ENCODE measurements at regions not wholly inside any gene's neighbourhood (a gene's known extent, or its start where the extent isn't known, plus 50 kb on each side); places are given as distances from the start of the nearest gene placed in this dataset.

DNA sequence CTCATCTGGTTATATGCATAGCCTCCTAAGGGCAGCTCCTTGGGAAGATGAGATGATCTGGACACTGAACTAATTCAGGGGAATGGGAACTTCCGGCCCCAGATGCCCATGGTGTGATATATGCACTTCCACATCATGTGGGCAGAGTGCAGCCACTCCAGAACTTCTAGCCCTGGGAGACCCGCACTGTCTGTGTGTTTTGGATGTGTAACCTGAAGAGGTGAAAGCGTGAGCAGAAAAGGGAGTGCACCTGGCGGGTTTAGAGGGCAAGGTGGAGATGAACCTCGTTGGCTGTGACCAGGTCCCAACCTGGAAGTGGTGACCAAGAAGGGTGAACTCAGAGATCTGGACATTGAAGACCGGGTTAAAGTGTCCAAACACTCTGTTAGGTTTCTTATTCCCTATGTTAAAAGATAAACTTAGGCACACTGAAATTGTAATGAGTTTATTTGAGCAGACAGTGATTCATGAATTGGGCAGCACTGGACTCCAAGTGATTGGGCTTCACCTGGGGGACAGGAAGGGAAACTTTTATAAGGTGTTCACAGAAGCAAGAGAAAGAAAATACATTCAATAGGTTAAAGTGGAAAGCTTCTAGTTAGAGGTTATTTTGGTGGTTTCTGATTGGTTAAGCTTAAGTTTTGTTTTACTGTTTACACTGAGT, 296.2 kb upstream of the SKOR2 start:
- TF ChIP-seq CTCF (IDR thresholded peaks at IDR 0.05): no peak
- TF ChIP-seq POLR2A (IDR thresholded peaks at IDR 0.05): no peak

Measured in tibial nerve (tissue), 3 donors.